OCI-LY7 (cell line): ENCODE measurements at regions not wholly inside any gene's neighbourhood (a gene's known extent, or its start where the extent isn't known, plus 50 kb on each side); places are given as distances from the start of the nearest gene placed in this dataset.

Source experiments
- CTCF ChIP-seq: fragments of 200-600 bp; sonication (generic); conservative IDR thresholded peaks from 2 replicates; pipeline ENCODE4 v1.5.1; 2014; ENCODE audit warnings: mild to moderate bottlenecking, antibody characterized with exemption, low read length, moderate library complexity, mixed read lengths
- EZH2phosphoT487 ChIP-seq: fragments of 200-600 bp; sonication (generic); IDR thresholded peaks from 2 replicates; pipeline ENCODE4 v1.6.1; 2018; ENCODE audit warnings: low read depth, borderline replicate concordance, mild to moderate bottlenecking, mixed run types, antibody characterized with exemption, low read length, moderate library complexity, mixed read lengths

GRCh38 chr16:49951574-49952195 is 73.3 kb upstream of the CNEP1R1 start:
- no peak for TF ChIP-seq CTCF
- no peak for TF ChIP-seq EZH2phosphoT487
